NCI-H2227 (cell line): ENCODE measurements at regions not wholly inside any gene's neighbourhood (a gene's known extent, or its start where the extent isn't known, plus 50 kb on each side); places are given as distances from the start of the nearest gene placed in this dataset.
A peak's percentile ranks its signal among the peaks of the same experiment; 100 is the strongest.

Experiments used
- DNase-seq: peaks from one replicate; lab custom pipeline; 2025; ENCODE audit not compliant: unreplicated experiment; lab: John Stamatoyannopoulos, UW

GRCh38 chr9:118457171-118458000 lies 753.2 kb downstream of the TLR4 start:
- DNase-seq: no peak

GRCh38 chr9:118459913-118460312 lies 755.7 kb downstream of the TLR4 start:
- DNase-seq: peak; percentile 8

- no peak for DNase-seq
These were observed 759.2 kb downstream of the TLR4 start for GRCh38 chr9:118463419-118463818.

- DNase-seq: no peak
These were observed 769.3 kb downstream of the TLR4 start for GRCh38 chr9:118473521-118473920.

GRCh38 chr9:118478752-118479151 lies 774.5 kb downstream of the TLR4 start:
- DNase-seq: no peak

- DNase-seq: no peak
These were observed 778.1 kb downstream of the TLR4 start for GRCh38 chr9:118482306-118482705.

- DNase-seq: no peak
These were observed 779.5 kb downstream of the TLR4 start for GRCh38 chr9:118483677-118484076.

GRCh38 chr9:118503236-118503635 lies 799.0 kb downstream of the TLR4 start:
- no peak for DNase-seq

GRCh38 chr9:118510711-118511110 lies 806.5 kb downstream of the TLR4 start:
- no peak for DNase-seq

GRCh38 chr9:118515947-118516346 lies 811.7 kb downstream of the TLR4 start:
- no peak for DNase-seq

GRCh38 chr9:118521261-118521660 lies 817.1 kb downstream of the TLR4 start:
- DNase-seq: no peak

GRCh38 chr9:118522093-118523028 lies 818.2 kb downstream of the TLR4 start:
- DNase-seq: peak; percentile 63

GRCh38 chr9:118527261-118527660 lies 823.1 kb downstream of the TLR4 start:
- DNase-seq: no peak

- DNase-seq: no peak
These were observed 825.0 kb downstream of the TLR4 start for GRCh38 chr9:118529210-118529609.

- no peak for DNase-seq
These were observed 825.5 kb downstream of the TLR4 start for GRCh38 chr9:118529624-118530214.

- DNase-seq: no peak
These were observed 828.4 kb downstream of the TLR4 start for GRCh38 chr9:118532592-118532991.

GRCh38 chr9:118533101-118533500 lies 828.9 kb downstream of the TLR4 start:
- DNase-seq: no peak

GRCh38 chr9:118533850-118534249 lies 829.6 kb downstream of the TLR4 start:
- no peak for DNase-seq

- DNase-seq: no peak
These were observed 832.0 kb downstream of the TLR4 start for GRCh38 chr9:118536153-118536552.

GRCh38 chr9:118538959-118539358 lies 830.3 kb downstream of the BRINP1 start:
- no peak for DNase-seq

GRCh38 chr9:118553465-118553864 lies 815.8 kb downstream of the BRINP1 start:
- no peak for DNase-seq

- no peak for DNase-seq
These were observed 814.2 kb downstream of the BRINP1 start for GRCh38 chr9:118554987-118555386.
